Fibroblast of skin of left quadriceps (primary cell): ENCODE measurements at regions not wholly inside any gene's neighbourhood (a gene's known extent, or its start where the extent isn't known, plus 50 kb on each side); places are given as distances from the start of the nearest gene placed in this dataset.
A peak's percentile ranks its signal among the peaks of the same experiment; 100 is the strongest.

Experiments
- DNase-seq, 2 experiments: peaks; one replicate each; pipeline ENCODE4 v3.0.0-alpha.2; 2013; ENCODE audit warnings: low read depth in 2 of 2

DNA sequence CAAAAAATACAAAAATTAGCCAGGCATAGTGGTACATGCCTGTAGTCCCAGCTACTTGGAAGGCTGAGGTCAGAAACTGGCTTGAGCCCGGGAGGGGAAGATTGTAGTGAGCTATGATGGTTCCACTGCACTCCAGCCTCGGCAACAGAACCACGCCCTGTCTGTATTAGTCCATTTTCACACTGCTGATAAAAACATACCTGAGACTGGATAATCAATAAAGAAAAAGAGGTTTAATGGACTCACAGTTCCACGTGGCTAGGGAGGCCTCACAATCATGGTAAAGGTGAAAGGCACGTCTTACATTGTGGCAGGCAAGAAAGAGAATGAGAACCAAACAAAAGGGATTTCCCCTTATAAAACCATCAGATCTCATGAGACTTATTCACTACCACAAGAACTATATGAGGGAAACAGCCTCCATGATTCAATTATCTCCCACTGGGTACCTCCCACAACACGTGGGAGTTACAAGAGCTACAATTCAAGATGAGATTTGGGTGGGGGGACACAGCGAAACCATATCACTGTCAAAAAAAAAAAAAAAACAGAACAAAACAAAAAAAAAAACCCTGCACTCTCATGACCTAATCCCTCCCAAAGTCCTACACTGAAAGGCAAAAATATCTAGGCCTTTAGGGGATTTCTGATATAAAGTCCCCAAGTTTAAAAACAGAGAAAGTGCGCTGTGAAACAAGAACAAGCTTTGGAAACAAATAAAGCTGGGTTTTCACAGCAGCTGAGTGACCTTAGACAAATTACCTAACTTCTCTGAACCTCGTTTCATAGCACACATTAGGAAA is 224.7 kb downstream of the IGSF11 start:
- DNase-seq: no peak

DNA sequence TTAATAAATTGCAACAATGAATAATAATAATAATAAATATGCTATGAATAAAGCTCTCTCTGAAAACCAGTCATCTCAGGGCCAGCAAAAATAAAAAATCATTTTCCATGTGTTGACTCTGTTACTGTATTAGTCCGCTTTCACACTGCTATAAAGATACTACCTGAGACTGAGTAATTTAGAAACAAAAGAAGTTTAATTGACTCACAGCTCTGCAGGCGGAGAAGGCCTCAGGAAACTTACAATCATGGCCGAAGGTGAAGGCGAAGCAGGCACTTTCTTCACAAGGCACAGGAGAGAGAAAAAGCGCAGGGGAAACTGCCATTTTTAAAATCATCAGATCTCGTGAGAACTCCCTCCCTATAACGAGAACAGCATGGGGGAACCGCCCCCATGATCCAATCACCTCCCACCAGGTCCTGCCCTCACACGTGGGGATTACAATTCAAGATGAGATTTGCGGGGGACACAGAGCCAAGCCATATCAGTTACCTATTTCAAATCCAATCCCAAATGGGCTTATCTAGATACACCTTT is 224.1 kb downstream of the IGSF11 start:
- no peak for DNase-seq

DNA sequence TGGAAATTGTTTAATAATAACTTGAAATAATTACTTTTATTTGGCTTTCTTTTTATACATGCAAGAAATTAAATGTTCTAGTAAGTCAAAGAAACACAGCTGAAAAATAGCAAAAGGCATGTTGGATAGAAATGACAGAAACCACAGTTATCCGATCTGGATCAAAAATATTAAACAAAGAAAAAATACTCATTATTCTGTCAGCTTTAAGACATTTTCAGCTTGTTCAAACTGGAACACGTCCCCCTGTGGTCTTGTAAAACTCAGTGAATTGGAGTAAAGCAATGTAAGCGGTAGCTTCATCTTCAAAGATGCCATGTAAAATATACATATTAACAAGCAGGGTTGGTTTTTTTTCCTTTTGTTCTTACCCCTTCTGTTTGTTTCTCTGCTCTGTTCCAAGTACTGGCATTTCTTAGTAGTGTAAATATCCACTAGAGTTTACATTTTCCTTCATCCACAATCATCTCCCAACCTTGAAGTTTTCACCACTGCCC is 223.4 kb downstream of the IGSF11 start:
- DNase-seq: no peak

DNA sequence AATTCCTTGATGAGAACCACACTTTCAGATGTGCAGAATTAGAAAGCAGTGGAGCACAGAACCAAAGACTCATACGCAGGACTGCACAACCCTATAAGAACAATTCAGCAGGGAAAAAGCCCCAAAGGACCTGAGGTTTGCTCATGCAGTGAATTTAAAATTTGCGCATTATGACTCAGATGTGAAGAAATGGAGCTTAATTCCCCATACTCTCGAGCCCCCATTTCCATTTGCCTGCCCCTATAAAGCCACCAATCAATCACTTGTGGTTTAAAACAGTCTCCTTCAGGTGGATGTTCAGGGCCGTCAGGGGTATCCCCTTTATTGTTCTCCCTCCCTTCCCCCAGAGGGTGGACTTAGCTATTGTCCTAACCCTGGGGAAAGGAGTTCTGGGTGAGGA is 221.2 kb downstream of the IGSF11 start:
- no peak for DNase-seq

DNA sequence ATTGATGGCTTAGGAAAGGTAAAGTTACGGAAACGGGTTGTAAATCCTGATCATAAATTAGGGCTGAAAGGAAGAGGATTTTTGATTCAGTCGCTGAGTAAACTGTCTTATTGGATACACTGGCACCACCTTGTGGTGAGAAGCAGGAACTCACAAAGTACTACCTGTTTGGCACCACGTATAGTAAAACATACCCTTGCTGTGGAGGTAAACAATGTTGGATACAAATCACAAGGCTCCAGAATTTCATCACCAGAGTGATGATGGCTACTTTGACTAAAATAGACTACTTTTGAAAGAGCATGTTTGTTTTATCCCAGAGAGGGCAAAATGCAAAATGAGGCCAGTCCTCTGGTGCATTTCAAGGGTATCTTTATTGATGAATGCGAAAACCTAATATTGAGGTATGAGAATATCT is 216.9 kb downstream of the IGSF11 start:
- DNase-seq: peak; percentile 8 to 17

DNA sequence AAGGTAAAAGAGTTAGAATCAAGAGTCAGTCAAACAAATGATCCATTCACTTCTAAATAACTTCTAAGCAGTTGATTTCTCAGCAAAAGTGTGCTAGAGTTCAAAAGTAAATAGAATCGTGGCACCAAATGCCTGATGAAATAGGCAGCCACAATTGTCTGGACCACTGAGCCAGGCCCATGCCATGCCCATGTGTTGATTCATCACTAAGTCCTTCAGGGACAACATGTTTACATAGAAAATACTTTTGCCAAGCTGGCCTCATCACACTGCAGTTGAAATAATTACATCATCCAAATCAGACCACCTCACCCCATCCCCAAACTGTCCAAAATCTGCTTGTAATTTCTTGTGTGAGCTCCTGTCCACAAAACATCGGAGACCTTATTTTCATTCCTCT is 216.3 kb downstream of the IGSF11 start:
- peak in 1 of 2 experiments; percentile 8 for DNase-seq

DNA sequence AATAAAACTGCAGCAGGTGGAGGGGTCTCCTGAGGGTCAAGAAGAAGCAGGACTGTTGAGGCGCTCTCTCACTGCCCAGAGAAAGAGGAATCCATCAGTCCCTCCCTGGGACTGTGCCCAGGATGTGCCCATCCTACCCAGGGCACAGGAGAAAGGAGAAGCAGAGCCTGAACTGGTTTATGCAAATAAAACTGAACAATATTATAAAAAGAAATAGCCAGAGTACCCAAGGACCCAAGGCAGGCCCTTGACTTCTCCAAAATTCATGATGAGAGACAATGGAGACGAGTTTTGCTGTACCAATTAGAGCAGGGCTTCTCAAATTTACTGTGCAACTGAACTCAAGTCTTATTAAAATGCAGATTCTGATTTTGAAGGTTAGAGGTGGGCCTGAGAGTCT is 211.0 kb downstream of the IGSF11 start:
- no peak for DNase-seq

DNA sequence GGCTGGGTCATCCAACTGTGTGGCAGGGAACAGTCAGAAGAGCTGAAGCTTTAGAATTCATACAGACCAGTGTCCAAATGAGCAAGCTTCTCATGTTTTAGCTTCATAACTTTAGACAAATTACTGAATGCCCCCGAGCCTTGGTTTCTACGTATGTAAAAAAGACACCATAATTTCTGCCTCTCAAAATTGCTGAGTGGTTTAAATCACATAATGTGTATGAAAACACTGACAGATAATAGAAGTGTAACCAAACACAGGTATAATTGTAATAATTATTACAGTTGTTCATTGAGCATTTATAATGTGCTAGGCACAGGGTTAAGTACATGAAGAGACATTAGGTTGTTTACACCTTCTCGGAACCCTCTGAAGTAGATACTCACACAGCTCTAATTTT is 207.2 kb downstream of the IGSF11 start:
- DNase-seq: no peak

DNA sequence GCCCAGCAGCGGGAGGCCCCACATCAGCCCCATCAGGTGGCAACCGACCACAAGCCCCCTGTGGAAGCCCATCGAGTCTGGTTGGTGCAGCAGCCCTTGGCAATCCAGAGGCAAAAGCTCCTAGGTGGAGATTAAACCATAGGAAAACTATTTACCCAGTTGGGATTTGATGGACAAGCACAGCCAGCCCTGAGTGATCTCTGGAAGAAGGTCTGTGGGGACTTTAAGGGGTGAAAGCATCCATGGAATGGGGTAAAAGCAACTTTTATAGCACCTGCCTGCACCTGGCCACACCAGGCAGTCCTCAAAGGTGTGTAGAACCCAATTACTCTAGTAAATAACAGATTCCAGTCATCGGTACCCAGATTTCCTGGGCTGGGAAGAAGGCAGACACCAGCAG is 206.3 kb downstream of the IGSF11 start:
- DNase-seq: no peak

DNA sequence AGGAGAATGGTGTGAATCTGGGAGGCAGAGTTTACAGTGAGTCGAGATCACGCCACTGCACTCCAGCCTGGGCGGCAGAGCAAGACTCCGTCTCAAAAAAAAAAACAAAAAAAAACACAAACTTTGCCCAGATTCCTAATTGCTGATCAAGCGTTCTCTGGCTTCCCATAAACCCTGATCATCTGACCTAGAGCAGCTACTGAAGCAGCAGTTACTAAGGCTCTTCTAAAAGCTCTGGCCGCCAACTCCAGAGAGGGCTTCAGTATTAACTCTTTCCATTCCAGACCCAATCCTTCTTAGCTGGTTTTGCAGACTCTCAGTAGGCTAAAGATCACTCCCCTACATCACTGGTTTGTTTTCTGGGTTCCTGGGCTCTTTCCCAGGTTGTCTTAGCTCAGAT is 201.6 kb downstream of the IGSF11 start:
- DNase-seq: no peak

DNA sequence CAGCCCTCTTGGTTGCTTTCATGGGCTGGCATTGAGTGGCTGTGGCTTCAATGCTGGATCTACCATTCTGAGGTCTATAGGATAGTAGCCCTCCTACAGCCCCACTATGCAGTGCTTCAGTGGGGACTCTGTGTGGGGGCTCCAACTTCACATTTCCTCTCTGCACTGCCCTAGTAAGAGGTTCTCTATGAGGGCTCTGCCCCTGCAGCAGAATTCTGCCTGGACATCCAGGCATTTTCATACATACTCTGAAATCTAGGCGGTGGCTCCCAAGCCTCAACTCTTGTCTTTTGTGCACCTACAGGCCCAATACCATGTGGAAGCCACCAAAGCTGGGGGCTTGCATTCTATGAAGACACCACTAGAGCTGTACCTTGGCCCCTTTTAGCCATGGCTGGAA is 195.8 kb downstream of the IGSF11 start:
- no peak for DNase-seq

DNA sequence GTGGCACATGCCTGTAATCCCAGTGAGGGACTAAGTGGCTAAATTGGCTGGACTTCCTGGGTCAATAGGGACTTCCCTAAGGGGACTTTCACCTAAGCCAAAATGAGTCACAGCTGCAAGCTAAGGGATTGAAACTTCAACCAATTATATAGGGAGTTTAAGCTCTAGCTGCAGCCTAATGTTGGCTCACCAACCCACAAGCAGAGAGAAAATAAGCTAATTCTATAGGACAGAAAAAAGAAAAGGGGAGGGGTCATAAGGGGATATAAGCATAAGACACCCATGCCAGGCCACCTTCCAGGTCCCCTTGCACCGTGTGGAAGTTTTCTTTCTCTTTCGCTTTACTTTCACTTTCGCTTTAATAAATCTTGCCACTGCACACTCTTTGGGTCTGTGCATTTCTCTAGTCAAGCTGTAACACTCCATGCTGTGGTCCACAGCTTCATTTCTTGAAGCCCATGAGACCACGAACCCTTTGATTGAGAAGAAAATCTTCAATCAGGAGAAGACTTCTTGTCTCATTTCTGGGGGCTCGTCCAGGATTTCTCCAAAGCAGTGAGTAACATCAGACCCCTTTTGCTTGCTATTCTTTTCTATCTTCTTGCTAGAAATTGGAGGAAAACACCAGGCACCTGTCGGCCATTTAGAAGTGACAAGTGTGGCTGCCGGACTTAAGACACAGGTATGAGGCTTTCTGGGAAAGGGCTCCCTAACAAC is 192.3 kb downstream of the IGSF11 start:
- no peak for DNase-seq

DNA sequence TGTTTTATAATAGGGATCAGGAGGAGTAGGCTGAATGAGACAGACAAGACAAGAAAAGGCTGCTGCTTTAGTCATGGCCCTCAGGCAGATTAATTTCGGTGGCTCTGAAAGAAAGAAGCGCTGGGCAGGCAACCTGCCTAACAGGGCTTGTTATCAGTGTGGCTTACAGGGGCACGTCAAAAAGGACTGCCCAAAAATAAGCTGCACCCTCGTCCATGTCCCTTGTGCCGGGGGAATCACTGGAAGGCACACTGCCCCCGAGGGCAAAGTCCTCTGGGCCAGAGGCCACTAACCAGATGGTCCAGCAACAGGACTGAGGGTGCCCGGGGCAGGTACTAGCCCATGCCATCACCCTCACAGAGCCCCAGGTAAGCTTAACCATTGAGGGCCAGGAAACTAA is 188.5 kb downstream of the IGSF11 start:
- no peak for DNase-seq
